ENCODE measurements at regions not wholly inside any gene's neighbourhood (a gene's known extent, or its start where the extent isn't known, plus 50 kb on each side); places are given as distances from the start of the nearest gene placed in this dataset.

DNA sequence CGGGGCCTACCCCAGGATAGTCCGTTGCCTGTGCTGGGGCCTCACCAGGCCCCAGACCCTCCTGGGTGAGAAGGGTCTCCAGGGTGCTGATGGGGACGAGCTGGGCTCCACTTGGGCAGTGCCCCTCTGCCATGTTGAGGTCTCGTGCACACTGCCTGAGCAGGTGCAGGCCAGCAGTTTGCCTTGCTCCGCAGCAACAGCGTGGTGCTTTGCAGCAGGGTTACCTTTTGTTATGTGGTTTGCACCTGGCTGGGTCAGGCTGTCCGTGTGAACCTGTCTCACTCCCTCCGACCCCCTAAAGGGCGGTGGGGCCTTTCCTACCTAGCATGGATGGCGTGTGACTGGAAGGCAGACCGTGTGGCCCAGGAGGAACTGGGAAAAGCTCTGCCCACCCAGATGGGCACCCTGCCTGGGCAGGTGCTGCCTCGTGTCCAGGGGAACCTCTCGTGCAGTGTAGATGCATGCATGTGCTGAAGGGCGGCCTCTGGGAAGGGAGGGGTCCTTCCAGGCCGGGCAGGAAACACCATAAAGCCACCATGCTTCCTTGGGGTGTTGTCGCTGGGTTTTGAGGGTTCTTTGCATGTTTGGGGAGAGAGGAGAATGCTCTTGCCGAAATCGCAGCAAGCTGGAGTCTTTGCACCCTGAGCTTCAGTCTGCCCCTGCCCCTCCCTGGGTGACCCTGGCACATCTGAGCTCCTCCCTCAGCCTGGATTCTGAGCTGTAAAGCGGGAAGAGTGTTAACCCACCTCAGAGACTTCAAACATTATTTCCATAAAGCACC, 75.4 kb upstream of the PPARA start:
- TF ChIP-seq PPARA (CRISPR knock-in tag; IDR thresholded peaks at IDR 0.05; ENCODE audit: borderline replicate concordance) (no peak), TOX (CRISPR knock-in tag; IDR thresholded peaks at IDR 0.05; ENCODE audit: borderline replicate concordance) (no peak), ZNF565 (CRISPR knock-in tag; conservative IDR thresholded peaks at IDR 0.05; ENCODE audit: low read depth) (no peak), RARB (CRISPR knock-in tag; IDR thresholded peaks at IDR 0.05) (no peak), ZFP3 (CRISPR knock-in tag; IDR thresholded peaks at IDR 0.05) (no peak), GLIS3 (CRISPR knock-in tag; IDR thresholded peaks at IDR 0.05) (no peak), SNAI2 (CRISPR knock-in tag; IDR thresholded peaks at IDR 0.05) (no peak), OSR1 (CRISPR knock-in tag; IDR thresholded peaks at IDR 0.05) (no peak), ZC3H10 (CRISPR knock-in tag; IDR thresholded peaks at IDR 0.05) (no peak)
- TF ChIP-seq, protein P1, sequence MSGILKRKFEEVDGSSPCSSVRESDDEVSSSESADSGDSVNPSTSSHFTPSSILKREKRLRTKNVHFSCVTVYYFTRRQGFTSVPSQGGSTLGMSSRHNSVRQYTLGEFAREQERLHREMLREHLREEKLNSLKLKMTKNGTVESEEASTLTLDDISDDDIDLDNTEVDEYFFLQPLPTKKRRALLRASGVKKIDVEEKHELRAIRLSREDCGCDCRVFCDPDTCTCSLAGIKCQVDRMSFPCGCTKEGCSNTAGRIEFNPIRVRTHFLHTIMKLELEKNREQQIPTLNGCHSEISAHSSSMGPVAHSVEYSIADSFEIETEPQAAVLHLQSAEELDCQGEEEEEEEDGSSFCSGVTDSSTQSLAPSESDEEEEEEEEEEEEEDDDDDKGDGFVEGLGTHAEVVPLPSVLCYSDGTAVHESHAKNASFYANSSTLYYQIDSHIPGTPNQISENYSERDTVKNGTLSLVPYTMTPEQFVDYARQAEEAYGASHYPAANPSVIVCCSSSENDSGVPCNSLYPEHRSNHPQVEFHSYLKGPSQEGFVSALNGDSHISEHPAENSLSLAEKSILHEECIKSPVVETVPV (CRISPR knock-in tag; IDR thresholded peaks at IDR 0.05), result no peak
- TF ChIP-seq, protein P2, sequence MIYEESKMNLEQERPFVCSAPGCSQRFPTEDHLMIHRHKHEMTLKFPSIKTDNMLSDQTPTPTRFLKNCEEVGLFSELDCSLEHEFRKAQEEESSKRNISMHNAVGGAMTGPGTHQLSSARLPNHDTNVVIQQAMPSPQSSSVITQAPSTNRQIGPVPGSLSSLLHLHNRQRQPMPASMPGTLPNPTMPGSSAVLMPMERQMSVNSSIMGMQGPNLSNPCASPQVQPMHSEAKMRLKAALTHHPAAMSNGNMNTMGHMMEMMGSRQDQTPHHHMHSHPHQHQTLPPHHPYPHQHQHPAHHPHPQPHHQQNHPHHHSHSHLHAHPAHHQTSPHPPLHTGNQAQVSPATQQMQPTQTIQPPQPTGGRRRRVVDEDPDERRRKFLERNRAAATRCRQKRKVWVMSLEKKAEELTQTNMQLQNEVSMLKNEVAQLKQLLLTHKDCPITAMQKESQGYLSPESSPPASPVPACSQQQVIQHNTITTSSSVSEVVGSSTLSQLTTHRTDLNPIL (CRISPR knock-in tag; IDR thresholded peaks at IDR 0.05; ENCODE audit: low read depth), result no peak
- TF ChIP-seq, protein P3, sequence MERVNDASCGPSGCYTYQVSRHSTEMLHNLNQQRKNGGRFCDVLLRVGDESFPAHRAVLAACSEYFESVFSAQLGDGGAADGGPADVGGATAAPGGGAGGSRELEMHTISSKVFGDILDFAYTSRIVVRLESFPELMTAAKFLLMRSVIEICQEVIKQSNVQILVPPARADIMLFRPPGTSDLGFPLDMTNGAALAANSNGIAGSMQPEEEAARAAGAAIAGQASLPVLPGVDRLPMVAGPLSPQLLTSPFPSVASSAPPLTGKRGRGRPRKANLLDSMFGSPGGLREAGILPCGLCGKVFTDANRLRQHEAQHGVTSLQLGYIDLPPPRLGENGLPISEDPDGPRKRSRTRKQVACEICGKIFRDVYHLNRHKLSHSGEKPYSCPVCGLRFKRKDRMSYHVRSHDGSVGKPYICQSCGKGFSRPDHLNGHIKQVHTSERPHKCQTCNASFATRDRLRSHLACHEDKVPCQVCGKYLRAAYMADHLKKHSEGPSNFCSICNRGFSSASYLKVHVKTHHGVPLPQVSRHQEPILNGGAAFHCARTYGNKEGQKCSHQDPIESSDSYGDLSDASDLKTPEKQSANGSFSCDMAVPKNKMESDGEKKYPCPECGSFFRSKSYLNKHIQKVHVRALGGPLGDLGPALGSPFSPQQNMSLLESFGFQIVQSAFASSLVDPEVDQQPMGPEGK (CRISPR knock-in tag; IDR thresholded peaks at IDR 0.05; ENCODE audit: borderline replicate concordance), result no peak
- TF ChIP-seq, protein P4, sequence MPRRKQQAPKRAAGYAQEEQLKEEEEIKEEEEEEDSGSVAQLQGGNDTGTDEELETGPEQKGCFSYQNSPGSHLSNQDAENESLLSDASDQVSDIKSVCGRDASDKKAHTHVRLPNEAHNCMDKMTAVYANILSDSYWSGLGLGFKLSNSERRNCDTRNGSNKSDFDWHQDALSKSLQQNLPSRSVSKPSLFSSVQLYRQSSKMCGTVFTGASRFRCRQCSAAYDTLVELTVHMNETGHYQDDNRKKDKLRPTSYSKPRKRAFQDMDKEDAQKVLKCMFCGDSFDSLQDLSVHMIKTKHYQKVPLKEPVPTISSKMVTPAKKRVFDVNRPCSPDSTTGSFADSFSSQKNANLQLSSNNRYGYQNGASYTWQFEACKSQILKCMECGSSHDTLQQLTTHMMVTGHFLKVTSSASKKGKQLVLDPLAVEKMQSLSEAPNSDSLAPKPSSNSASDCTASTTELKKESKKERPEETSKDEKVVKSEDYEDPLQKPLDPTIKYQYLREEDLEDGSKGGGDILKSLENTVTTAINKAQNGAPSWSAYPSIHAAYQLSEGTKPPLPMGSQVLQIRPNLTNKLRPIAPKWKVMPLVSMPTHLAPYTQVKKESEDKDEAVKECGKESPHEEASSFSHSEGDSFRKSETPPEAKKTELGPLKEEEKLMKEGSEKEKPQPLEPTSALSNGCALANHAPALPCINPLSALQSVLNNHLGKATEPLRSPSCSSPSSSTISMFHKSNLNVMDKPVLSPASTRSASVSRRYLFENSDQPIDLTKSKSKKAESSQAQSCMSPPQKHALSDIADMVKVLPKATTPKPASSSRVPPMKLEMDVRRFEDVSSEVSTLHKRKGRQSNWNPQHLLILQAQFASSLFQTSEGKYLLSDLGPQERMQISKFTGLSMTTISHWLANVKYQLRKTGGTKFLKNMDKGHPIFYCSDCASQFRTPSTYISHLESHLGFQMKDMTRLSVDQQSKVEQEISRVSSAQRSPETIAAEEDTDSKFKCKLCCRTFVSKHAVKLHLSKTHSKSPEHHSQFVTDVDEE (CRISPR knock-in tag; IDR thresholded peaks at IDR 0.05), result no peak
- ATAC-seq, result no peak

DNA sequence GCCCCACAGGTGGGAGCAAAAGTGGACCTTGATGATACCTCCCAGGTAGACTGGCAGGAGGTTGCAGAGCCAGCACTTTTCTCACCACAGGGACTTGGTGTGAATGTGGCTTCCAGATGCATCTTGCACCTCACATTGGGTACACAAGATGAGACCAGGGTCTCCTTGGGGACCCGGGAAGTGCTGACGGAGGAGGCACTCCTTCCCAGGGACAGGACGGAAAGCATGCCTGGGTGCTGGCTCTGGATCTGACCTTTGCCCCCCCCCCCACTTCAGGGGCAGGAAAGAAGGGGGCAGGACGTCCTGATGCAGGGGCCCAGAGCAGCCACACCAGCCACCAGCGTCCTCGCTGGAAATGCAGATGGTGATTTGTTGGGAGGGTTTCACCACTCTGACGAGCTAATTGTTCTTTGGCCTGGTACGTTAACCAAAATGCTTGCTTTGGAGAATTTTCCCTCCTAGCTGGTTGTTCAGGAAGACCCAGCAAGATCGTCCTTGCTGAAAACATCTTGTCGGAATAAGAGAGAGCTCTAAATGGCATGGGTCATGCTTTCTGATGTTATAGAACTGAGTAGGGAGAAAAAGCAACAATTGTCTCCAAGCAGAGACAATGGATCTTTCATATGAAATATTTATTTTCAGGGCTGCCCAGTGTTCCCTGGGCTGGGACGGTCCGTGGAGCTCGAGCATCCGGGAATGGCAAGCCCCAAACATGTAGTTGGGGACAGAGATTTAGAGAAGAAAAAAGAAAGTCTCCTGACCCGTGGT, 74.4 kb upstream of the PPARA start:
- ATAC-seq, result no peak
- TF ChIP-seq ZFP30 (CRISPR knock-in tag; IDR thresholded peaks at IDR 0.05) (no peak), OSR1 (CRISPR knock-in tag; IDR thresholded peaks at IDR 0.05) (no peak), ZNF565 (CRISPR knock-in tag; conservative IDR thresholded peaks at IDR 0.05; ENCODE audit: low read depth) (no peak)

DNA sequence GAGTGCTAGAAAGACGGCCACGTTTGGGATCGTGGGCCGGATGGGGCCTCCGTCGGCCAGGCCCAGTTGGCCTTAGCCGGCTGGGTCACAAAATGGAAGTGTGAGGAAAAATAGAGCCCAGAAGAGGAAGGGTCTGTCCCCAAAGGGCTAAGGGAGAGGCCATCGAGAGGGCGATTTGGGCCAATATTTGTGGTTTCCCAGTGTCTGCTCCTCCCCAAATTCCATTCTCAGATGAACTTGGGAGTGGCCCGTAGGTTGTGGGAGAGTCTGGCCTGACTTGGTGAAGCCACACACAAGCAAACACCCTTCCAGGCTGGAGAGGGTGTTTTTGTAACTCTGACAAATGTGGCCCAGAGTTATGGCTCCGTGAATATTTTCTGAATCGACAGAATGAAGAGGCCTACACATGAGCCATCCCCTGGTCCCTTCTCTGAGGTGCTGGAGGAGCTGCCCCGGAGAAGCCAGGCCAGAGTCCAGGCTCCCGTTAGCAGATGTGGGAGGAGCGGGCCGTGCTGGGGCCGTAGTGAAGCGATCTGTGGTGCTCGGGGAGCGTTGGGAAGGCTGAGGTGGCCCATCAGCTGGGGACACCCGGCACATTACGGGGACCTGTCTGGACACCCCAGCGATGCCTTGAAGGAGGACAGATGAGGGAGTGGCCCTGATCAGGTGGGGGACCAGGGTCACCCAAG, 73.5 kb upstream of the PPARA start:
- TF ChIP-seq ZNF565 (CRISPR knock-in tag; conservative IDR thresholded peaks at IDR 0.05; ENCODE audit: low read depth), result no peak
- TF ChIP-seq ZNF8 (CRISPR knock-in tag; IDR thresholded peaks at IDR 0.05), result no peak
- no peak for TF ChIP-seq SNAI2 (CRISPR knock-in tag; IDR thresholded peaks at IDR 0.05)
- TF ChIP-seq ISL1 (CRISPR knock-in tag; IDR thresholded peaks at IDR 0.05), result no peak
- no peak for TF ChIP-seq ESRRG (CRISPR knock-in tag; IDR thresholded peaks at IDR 0.05)
- TF ChIP-seq, protein P3 (CRISPR knock-in tag; IDR thresholded peaks at IDR 0.05; ENCODE audit: borderline replicate concordance), result no peak
- no peak for TF ChIP-seq BACH2 (CRISPR knock-in tag; IDR thresholded peaks at IDR 0.05; ENCODE audit: borderline replicate concordance)
- no peak for TF ChIP-seq ZFP30 (CRISPR knock-in tag; IDR thresholded peaks at IDR 0.05)
- TF ChIP-seq ZFP3 (CRISPR knock-in tag; IDR thresholded peaks at IDR 0.05), result no peak
- TF ChIP-seq ARNTL (CRISPR knock-in tag; IDR thresholded peaks at IDR 0.05; ENCODE audit: borderline replicate concordance, low read depth), result no peak
- TF ChIP-seq, protein P5, sequence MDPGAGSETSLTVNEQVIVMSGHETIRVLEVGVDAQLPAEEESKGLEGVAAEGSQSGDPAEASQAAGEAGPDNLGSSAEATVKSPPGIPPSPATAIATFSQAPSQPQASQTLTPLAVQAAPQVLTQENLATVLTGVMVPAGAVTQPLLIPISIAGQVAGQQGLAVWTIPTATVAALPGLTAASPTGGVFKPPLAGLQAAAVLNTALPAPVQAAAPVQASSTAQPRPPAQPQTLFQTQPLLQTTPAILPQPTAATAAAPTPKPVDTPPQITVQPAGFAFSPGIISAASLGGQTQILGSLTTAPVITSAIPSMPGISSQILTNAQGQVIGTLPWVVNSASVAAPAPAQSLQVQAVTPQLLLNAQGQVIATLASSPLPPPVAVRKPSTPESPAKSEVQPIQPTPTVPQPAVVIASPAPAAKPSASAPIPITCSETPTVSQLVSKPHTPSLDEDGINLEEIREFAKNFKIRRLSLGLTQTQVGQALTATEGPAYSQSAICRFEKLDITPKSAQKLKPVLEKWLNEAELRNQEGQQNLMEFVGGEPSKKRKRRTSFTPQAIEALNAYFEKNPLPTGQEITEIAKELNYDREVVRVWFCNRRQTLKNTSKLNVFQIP (CRISPR knock-in tag; IDR thresholded peaks at IDR 0.05; ENCODE audit: borderline replicate concordance, low read depth), result no peak
- no peak for TF ChIP-seq ZC3H10 (CRISPR knock-in tag; IDR thresholded peaks at IDR 0.05)
- no peak for TF ChIP-seq ZNF70 (CRISPR knock-in tag; IDR thresholded peaks at IDR 0.05)
- ATAC-seq, result no peak
